ENCODE measurements at regions not wholly inside any gene's neighbourhood (a gene's known extent, or its start where the extent isn't known, plus 50 kb on each side); places are given as distances from the start of the nearest gene placed in this dataset.

- no peak for ATAC-seq
- no peaks in the 10 kb centered on the region for H3K79me2 ChIP-seq (ENCODE audit: control insufficient read depth, insufficient read depth, low read length)
- WGBS (ENCODE audit: insufficient coverage, insufficient replicate concordance, low lambda C conversion rate, missing lambda C conversion rate) = 3% methylated on average over 3 of the region's 3 CpGs
- H3K4me2 ChIP-seq (ENCODE audit: control insufficient read depth, insufficient read depth) = no peak overlapping the region
- H3K4me1 ChIP-seq (ENCODE audit: control insufficient read depth, insufficient read depth, low read length) = no peaks in the 10 kb centered on the region
- H2AFZ ChIP-seq (ENCODE audit: control insufficient read depth, low read depth, low read length) = no peak overlapping the region
- no peak overlapping the region for H3K4me3 ChIP-seq
- FAIRE-seq = no peak
- no peak overlapping the region for H3K27ac ChIP-seq (ENCODE audit: control insufficient read depth, insufficient read depth)
- intact Hi-C loops (cut with micrococcal nuclease; ENCODE audit: unreplicated experiment) = no loop called here
- ChIA-PET POLR2A (no interaction called here), SMC1A (ENCODE audit: uncharacterized antibody, unreplicated experiment) (interaction anchor here (0.9 kb wide), 1 partner anchor 1006 kb away, joined by 3 read pairs; no protein-coding TSS in a partner anchor), RAD21 (ENCODE audit: unreplicated experiment) (no interaction called here), CTCF (no interaction called here)
- no peaks in the 10 kb centered on the region for H3K27me3 ChIP-seq (replicated peaks in 1 of 2; ENCODE audit: control insufficient read depth in 2 of 2, insufficient read depth in 2 of 2, low read length in 1 of 2)
- H3K36me3 ChIP-seq (ENCODE audit: control insufficient read depth in 2 of 2, insufficient read depth in 2 of 2, low read length in 1 of 2) = no peaks in the 10 kb centered on the region
- BruUV-seq (replicated peaks) = no TSS peak
- no peak overlapping the region for H3K9ac ChIP-seq (ENCODE audit: control insufficient read depth, insufficient read depth, low read length)
- in situ Hi-C loops (cut with MboI) = no loop called here
- no peak for DNase-seq (ENCODE audit: low read depth, low spot score)
- no peaks in the 10 kb centered on the region for H3K9me3 ChIP-seq (replicated peaks; ENCODE audit: control insufficient read depth, insufficient read depth, low read length)
- H4K20me1 ChIP-seq (ENCODE audit: control insufficient read depth, insufficient read depth) = no peaks in the 10 kb centered on the region
- TF ChIP-seq BACH1 (IDR thresholded peaks at IDR 0.05; ENCODE audit: borderline replicate concordance) (no peak), IKZF1 (conservative IDR thresholded peaks at IDR 0.05) (no peak), ZNF274 (IDR thresholded peaks at IDR 0.05; ENCODE audit: insufficient read depth, insufficient read length) (no peak), ZNF217 (IDR thresholded peaks at IDR 0.05) (no peak), SMARCA5 (IDR thresholded peaks at IDR 0.05) (no peak), BRCA1 (IDR thresholded peaks at IDR 0.05; ENCODE audit: low read depth, low read length) (no peak), CHD4 (IDR thresholded peaks at IDR 0.05) (no peak), RFX5 (IDR thresholded peaks at IDR 0.05; ENCODE audit: low read depth, low read length) (no peak), RELA (IDR thresholded peaks at IDR 0.05; ENCODE audit: borderline replicate concordance, partially characterized antibody) (no peak), LARP7 (IDR thresholded peaks at IDR 0.05) (no peak)
- TF ChIP-seq, protein P1, sequence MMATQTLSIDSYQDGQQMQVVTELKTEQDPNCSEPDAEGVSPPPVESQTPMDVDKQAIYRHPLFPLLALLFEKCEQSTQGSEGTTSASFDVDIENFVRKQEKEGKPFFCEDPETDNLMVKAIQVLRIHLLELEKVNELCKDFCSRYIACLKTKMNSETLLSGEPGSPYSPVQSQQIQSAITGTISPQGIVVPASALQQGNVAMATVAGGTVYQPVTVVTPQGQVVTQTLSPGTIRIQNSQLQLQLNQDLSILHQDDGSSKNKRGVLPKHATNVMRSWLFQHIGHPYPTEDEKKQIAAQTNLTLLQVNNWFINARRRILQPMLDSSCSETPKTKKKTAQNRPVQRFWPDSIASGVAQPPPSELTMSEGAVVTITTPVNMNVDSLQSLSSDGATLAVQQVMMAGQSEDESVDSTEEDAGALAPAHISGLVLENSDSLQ (IDR thresholded peaks at IDR 0.05) = no peak
These were observed 1462.9 kb downstream of the SUCLG1 start for GRCh38 chr2:82996217-82996616.
